Fibroblast of skin of left biceps (primary cell): ENCODE measurements at regions not wholly inside any gene's neighbourhood (a gene's known extent, or its start where the extent isn't known, plus 50 kb on each side); places are given as distances from the start of the nearest gene placed in this dataset.
"Not testable (repeated sequence)": the region's sequence is repeated elsewhere in the genome, so short reads cannot be mapped to it uniquely, and the experiment has no call there.

ENCODE experiments used
- DNase-seq, 2 experiments: peaks; one replicate each; pipeline ENCODE4 v3.0.0-alpha.2; 2013; ENCODE audit warnings: low read depth in 2 of 2

DNA sequence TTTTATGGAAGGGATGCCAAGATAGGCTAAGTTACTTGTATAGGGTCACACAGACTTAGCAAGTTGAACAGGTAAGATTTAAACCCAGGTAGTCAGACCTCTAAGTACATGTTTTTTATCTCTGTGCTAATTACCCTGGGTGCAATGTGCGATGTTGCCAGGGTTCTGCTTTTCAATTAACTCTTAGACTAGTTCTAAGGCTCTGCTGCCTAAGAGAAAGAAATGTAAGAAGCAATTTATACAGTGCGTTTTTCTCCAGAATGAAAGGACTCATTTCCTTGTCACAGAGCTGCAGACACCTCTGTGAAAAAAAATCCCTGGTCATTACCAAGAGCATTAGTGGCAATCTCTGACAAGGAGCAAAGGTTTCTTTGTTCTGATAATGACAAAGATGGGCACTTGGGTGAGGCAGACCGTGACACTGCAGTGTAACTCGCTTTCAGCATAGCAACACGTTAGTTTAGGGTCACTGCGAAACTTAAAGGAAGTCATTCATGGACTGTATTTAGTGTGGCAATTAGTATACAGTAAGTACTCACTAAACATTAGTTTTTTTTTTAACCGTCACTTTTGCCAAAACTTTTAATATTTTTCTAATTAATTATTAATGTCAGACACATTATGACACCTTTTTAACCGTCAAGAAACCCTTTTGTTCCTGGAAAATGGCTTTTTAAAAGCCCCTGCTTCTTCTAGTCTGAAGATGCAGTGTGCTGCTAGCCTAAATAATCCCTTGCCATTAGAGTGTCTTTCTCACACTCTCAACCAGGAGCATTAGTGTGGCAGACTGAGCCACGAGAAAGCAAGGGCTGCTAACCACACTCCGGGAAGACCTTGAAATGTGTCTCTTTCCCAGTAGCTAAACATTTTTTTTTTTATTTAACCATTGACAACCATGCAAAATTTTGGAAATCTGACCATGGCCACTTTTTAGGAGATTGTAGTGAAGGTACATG, 520.0 kb upstream of the C9orf72 start:
- DNase-seq = no peak

DNA sequence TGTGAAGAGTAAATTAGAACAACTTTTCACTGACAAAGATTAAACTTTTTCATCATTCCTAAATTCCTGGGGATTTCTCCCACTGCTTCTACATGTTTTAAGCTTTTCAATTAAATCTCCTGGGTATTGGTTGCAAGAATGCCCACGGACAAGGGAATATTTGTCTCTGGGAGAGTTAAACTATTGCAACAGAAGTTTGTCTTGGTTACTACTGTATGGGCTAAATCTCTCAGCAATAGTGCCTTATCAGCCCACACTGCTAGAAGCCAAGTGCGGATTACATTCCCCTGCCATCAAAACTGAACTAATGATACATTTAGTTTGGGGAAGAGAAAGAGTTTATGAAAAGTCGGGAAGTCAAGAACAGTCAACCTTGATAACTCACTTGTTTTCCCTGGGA, 528.2 kb upstream of the C9orf72 start:
- no peak for DNase-seq

DNA sequence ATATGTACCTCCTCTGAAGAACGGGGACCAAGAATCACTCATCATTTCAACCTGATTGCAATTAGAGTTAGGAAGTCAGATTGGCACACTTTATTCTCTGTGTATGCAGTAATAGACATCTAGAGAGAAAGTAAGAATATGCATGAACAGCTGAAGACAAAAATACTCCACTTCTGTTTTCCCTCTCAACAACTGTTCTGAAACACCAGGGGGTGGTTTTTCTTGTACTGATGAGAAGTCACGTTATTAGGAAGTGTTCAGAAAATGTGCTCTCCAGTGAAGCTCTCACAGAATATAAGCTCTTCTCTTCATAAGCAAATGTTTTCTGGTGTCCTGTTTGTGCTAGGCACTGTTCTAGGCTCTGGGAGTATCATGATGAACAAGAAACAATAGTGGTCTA, 531.7 kb upstream of the C9orf72 start:
- DNase-seq = no peak

DNA sequence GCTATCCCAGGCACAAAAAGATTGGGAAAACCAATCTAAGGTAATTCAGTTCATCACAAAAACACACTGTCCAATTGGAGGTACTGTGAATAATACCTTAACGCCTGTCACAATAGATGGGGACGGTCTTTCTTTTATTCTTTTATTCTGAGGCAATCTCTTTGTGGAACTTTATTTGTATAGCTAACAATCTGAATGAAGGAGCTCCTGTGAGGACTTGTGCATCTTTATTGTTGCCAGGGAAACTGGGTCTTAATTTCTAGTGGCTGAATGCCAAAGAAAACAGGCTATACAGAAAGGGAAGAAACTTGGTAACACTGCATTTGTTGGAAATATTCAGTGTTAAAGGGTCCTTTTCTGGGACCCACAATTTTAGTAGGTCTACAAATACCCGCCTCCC, 546.9 kb upstream of the C9orf72 start:
- no peak for DNase-seq

DNA sequence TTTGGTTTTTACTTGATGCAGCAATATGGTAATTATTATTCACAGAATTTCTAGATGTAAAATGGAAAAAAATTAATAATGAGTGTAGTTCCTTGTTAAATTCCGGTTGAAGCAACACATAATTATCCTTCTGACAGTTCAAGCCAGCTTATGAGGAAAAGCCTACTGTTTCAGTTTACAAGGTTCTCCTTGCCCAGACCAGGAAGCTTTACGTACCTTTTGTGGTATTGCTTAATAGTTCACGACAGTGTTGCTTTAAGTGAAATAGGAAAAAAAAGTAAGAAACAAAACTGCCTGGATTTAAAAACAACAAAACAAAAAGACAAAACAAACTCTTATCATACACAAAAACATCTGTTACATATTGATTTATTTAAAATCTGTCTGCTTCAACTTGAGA, 547.3 kb upstream of the C9orf72 start:
- DNase-seq = no peak

DNA sequence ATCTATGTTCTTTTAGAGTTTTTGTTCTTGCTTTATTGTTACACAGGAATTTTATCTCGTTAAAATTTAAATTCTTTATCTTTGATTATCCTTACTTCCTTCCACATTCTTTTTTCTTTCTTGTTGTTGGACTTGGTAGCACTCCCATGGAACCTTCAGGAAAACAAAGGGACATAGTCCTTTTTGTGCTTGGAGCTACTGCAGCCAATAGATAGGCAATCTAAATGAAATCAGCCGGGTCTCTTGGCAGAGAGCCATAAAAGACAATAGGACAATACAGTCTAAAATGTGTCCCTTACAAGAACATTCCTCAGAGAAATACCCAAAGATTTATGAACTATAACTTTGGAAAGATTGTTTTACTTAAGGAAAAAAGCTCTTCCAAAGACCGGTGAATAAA, 548.1 kb upstream of the C9orf72 start:
- DNase-seq = no peak

DNA sequence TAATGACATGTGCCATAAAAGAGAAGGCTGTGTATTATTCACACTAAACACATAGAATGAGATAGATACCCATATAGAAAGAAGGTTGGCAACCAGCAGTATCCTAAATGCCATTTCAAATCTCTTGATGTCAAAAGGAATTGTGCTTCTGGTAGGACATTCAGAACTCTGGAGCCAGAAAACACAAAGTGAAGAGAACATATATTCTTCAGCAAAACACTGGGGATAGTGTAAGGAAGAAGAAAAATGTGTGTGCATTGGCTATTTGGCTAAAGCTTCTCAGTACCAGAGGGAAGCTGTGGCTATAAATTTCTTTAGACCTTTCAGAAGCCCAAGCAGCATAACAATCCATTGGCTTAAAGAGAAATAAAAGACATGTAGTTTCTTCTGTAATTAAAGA, 551.6 kb upstream of the C9orf72 start:
- DNase-seq = no peak

DNA sequence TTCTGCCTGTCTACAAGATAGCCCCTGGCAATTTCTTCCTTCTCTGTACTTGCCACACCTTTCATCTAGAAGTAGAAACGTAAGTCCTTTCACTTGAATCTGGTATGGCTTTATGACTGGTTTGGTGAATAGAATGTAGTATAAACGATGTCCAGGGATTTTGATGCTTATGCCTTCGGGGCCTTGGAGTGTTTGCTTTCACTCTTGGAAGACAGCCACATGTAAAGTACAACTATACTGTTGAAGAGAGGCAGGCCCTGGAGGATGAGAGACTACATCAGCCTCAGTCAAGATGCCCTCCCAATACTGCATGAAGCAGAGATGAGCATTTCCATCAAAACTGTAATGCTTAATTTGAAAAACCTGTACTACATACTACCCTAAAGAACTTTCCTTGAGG, 553.8 kb upstream of the C9orf72 start:
- no peak for DNase-seq

DNA sequence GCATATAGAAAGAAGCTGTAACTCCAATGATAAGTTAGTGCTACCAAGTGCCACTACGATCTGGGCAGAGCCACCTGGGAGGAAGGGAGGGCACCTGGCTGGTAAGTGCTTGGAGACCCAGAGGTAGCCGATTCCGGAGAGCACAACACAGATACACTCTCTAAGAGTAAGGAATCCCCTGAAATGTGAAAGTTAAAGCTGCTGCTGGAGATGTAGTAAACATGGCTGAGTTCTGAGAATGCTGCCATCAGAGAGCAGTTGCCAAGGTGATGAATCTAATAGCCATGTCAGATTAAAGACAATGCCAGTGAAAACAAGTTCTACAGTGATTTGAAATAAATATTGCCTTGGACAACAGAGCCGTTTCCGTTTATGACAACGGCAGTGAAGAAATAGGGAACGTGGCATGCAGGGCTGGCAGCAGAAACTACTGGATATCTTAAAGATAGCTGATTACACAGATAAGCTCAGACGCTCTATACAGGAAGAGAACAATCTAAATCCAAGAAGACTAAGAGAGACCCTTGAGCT, 561.2 kb upstream of the C9orf72 start:
- no peak for DNase-seq

DNA sequence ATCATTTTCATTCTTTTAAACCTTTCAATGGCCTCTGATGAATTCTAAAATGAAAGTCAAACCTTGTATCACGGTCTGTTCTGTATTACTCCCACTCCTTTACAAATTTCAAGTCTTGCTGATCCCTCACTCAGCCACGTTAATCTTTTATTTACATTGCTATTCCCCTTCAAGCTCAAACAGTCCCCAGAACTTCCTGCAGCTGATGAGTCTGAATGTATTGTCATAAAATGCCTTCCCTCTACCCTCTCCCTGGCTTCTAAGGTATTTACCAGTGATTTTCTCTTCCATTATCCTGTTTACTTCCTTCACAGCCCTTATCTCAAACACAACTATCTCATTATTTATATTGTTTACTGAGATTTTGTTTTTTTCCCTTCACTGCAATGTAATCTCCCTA, 562.3 kb upstream of the C9orf72 start:
- DNase-seq = no peak

DNA sequence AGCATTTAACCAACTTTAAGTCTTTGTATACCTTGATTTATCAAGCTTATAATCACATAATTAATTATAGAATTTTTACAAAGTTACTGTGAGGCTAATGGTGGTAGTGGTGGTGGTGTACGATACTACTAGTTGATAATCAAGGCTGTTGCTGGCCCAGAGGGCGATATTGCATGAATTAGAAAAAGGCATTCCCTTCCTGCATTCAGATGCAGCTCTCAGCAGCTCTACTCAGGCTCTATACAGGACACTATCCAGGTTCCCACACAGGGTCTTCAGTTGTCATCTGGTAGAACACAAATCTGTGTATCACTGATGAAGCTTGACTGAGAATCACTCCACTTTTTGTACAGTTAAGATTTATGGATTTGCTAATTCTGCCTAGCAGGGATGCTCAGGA, 562.8 kb upstream of the C9orf72 start:
- DNase-seq = no peak

DNA sequence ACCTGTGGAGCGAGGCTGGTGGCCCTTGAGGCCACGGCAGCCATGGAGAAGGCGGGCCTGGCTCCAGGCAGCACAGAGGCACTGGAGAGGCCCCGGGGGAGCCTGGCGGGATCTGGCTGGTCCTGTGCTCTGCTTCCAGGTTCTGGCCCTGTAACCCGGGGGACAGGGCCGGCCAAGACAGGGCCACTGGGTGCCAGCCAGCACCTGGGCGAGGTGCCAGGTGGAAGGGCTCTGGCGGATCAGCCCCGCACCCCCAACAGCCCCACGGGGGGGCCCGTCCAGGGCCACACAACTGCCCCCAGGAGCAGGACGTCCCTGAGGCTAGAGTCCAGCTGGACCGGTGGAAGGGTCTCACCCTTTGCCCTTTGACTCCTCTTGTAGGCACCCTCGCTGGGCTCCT, 574.1 kb upstream of the C9orf72 start:
- DNase-seq = not testable (repeated sequence)

DNA sequence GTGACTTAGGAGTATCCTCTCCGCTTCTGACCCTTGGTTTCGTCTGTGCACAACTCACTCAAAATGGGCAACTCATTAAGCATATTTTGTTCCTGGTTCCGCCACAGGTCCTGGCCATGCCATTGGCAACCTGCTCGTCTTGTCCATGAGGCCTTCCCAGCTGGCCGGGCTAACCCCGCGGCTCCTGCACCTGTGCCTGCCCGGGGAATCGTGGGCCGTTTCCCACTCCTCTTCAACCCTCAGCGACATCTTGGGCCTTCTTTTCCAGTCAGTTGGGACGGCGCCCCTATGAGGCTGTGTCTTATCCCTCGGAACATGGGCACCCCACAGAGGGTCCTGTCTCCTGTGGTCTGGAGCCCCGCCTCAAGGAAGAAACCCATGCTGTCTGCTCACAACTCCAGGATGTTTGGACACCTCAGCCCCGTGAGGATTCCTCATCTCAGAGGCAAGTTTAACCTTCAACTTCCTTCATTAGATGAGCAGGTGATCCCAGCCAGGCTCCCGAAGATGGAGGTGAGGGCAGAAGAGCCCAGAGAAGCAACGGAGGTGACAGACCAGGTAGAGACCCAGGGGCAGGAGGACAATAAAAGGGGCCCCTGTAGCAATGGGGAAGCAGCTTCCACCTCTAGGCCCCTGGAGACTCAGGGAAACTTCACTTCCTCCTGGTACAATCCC, 574.8 kb upstream of the C9orf72 start:
- not testable (repeated sequence) for DNase-seq

DNA sequence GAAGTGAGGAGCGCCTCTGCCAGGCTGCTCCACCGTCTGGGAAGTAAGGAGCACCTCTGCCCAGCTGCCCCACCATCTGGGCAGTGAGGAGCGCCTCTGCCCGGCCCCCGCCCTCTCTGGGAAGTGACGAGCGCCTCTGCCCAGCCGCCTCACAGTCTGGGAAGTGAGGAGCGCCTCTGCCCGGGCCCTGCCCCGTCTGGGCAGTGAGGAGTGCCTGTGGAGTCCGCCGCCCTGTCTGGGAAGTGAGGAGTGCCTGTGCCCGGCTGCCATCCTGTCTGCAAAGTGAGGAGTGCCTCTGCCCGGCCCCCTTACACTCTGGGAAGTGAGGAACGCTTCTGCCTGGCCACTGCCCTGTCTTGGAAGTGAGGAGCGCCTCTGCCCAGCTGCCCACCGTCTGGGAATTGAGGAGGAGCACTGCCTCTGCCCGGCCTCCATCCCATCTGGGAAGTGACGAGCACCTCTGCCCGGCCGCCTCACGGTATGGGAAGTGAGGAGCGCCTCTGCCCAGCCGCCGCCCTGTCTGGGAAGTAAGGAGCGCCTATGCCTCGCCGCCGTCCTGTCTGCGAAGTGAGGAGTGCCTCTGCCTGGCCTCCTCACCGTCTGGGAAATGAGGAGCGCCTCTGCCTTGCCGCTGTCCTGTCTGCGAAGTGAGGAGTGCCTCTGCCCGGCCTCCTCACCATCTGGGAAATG, 576.2 kb upstream of the C9orf72 start:
- DNase-seq = not testable (repeated sequence)

DNA sequence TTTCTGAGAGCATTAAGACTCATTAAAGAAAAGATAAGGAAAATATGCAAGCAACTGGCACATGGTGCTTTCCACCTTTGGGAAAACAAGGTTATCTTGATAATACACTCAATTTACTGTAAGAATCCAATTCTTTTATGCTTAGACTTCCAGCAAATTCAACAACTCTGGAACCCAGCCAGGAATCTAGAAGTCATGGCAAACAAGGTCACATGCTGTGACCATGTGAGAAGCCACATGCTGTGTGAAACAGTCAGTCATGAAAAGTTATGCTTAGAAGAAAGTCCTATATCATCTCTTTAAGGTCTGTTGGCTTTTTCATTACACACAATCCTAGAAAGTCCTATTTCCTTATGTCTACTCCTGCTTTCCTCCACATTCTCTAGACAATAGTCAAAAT, 581.8 kb upstream of the C9orf72 start:
- no peak for DNase-seq

DNA sequence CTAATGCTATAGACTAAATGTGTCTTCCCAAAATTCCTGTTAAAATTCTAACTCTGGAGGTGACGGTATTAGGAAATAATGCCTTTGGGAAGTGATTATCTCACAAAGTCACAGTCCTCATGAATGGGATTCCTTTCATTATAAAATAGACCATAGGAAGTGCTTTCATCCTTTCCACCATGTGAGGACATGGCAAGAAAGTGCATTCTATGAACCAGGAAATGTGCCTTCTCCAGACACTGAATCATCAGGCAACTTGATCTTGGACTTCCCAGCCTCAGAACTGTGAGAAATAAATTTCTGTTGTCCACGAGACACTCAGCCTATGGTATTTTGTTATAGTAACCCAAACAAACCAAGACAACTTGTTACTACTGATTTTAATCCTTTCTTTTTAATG, 582.4 kb upstream of the C9orf72 start:
- DNase-seq = no peak

DNA sequence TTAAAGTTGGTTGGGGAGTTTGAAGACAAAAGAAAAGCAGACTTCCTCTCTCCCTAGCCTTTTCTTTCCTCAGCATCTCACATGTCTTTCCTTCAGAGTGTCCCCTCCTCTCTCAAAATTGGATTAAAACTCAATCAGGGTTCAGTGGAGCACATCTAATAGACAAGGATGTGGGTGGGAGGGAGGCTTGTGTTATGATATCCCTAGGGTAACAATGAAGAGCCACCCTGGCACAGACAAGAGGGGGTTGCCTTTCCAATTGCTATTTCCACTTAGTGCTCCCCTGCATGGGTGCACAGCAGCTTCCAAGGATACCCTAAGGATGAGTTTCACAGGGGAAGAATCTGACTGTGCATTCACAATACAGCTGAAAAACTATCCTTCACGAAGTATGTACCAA, 585.2 kb upstream of the C9orf72 start:
- DNase-seq = no peak

DNA sequence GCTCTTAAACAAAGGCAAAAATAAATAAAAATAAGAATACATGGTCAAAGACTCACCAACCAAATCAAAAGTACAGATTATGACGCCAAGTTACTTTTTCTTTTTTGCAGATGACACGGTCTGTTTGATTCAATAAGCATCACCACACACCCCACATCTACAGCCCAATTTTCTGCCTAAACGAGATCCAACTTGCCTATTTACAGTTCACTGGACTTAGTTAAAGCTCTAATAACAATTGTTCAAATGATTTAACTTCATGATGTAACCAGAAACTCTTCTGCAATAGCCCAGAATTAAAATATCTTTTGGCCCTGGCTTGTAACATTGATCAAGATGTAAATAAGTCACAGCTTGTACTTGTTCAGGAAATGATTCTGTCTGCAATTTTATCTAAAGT, 590.3 kb upstream of the C9orf72 start:
- DNase-seq = no peak

DNA sequence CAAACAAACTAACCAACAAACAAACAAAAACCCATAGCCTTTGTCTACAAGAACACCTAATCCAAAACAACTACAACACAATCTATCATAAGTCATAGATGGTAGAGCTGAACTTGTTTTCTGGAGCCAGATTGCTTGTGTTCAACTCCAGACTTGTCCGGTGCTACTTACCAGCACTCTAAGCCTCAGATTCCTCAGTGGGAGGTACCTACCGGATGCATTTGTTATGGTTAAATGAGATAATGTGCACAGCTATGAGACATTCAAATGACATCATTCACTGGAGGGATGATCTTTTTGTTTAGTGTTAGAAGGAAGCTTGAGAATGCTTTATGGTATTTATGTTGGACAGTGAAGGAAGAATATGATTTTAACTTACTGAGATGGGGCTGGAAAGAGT, 592.9 kb upstream of the C9orf72 start:
- no peak for DNase-seq

DNA sequence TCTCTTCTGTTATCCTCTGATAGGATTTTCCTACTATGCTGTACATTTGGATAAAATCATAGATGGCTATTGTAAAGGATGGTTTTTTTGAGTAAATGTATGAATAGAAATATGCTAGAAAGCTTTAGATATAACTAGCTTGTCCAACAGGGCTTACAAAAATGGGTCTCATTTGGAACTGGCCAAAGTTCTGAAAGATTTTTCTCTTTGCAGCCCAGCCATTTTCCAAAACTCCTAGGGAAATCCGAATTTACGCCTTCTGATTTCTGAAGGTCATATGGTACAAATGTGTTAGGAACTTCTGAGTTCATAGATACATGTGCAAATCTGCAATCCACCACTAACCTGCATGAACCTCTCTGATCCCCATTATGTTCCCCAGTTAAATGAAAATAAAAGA, 603.9 kb upstream of the C9orf72 start:
- no peak for DNase-seq

DNA sequence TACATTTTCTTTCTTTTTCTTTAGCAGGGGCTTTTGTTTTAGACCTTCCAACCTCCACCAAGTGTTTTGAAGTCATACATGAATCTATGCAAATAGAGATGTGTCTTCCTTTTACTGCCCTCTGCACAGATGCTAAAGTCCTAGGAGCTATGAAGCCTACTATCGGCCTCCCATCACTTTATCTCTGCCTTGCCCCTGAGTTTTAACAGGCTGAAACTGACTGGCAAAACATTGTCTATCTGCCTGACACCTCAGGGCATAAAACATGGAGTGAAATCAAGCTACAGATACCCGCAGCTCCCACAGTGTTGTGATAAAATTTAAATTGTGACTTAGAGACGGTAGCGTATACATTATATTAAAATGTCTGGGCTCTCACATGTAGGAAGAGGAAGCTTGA, 604.6 kb upstream of the C9orf72 start:
- no peak for DNase-seq

DNA sequence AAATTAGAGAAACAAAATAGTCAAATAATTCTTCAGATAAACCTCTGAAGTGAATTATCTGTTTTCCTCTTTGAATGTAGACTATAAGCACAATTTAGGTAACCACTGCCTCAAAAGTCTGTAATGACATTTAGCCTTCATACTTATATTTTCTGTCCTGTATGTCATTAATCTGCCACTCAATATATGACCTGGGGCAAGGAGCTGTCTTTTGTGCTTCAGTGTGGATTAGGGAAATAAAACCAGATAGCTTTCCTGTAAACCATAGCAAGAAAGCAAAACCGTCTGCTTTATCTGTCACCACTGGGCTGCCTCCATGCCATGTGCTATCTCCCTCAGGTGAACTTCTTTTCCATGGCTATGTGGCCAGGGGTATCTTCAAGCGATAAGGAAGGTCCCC, 606.6 kb upstream of the C9orf72 start:
- no peak for DNase-seq
